ENCODE measurements at regions not wholly inside any gene's neighbourhood (a gene's known extent, or its start where the extent isn't known, plus 50 kb on each side); places are given as distances from the start of the nearest gene placed in this dataset.
"Not testable (repeated sequence)": the region's sequence is repeated elsewhere in the genome, so short reads cannot be mapped to it uniquely, and the experiment has no call there.

DNA sequence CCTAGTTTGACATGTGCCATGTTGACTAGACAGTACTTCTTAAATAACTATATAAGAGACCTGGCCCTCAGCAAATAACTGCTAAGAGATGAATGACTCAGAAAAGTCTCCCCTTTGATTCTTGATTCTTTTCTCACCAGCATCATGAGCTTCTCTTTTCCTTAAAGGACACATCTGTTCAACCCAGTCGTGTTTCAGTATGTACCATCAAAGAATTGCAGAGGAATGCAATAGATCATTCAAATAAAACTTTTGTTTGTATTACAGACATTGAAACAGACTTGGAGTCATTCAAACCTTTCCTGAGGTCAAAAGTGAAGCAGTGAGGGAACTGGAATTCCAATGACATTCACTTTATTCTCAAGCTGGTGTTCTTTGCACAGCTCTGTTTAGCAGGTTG, 598.3 kb upstream of the GHITM start:
- Histone ChIP-seq H3K4me1 (no peaks in the 10 kb centered on the region), H3K27me3 (no peaks in the 10 kb centered on the region), H3K9me3 (no peaks in the 10 kb centered on the region), H3K36me3 (no peaks in the 10 kb centered on the region), H3K4me3 (no peak overlapping the region), H3K27ac (no peak overlapping the region)
- no peak for TF ChIP-seq POLR2A (IDR thresholded peaks at IDR 0.05)
- TF ChIP-seq, protein P1, sequence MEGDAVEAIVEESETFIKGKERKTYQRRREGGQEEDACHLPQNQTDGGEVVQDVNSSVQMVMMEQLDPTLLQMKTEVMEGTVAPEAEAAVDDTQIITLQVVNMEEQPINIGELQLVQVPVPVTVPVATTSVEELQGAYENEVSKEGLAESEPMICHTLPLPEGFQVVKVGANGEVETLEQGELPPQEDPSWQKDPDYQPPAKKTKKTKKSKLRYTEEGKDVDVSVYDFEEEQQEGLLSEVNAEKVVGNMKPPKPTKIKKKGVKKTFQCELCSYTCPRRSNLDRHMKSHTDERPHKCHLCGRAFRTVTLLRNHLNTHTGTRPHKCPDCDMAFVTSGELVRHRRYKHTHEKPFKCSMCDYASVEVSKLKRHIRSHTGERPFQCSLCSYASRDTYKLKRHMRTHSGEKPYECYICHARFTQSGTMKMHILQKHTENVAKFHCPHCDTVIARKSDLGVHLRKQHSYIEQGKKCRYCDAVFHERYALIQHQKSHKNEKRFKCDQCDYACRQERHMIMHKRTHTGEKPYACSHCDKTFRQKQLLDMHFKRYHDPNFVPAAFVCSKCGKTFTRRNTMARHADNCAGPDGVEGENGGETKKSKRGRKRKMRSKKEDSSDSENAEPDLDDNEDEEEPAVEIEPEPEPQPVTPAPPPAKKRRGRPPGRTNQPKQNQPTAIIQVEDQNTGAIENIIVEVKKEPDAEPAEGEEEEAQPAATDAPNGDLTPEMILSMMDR (IDR thresholded peaks at IDR 0.05), result no peak
- intact Hi-C loops (cut with DNase I; ENCODE audit: low total_unique reads), result no loop called here
- DNase-seq, result no peak

DNA sequence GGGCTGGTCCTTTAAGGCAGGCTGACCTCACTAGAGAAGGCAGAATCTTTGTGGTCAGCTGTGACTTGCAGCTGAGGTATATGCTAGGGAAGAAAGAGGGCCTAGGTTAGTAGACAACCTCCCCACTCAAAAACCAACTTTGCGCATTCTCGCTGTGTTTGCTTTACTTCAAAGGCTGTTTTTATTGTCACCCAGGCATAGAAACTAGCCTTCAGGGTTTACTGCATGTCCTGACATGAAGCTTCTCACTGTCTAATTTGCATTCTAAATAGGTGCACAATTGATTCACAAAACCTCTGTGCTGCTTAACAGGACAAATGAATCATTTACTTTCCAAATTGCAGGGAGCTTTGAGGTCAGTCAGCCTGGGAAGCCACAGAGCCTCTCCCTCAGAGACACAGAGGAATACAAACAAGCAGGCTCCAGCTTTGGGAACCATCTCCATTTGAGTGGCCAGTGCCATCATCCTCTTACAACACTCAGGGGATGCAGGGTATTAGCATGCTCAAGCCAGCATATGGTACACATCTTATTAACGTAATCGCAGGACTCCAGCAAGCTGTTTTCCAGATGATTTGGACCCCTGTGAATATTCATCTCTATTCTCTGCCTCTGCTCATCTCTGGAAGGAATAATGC, 596.4 kb upstream of the GHITM start:
- no peaks in the 10 kb centered on the region for H3K9me3 ChIP-seq
- H3K36me3 ChIP-seq, result no peaks in the 10 kb centered on the region
- DNase-seq, result no peak
- intact Hi-C loops (cut with DNase I; ENCODE audit: low total_unique reads), result no loop called here
- no peaks in the 10 kb centered on the region for H3K4me1 ChIP-seq
- no peak overlapping the region for H3K4me3 ChIP-seq
- H3K27me3 ChIP-seq, result no peaks in the 10 kb centered on the region
- TF ChIP-seq POLR2A (IDR thresholded peaks at IDR 0.05), result no peak
- TF ChIP-seq, protein P1 (IDR thresholded peaks at IDR 0.05), result no peak
- no peak overlapping the region for H3K27ac ChIP-seq

DNA sequence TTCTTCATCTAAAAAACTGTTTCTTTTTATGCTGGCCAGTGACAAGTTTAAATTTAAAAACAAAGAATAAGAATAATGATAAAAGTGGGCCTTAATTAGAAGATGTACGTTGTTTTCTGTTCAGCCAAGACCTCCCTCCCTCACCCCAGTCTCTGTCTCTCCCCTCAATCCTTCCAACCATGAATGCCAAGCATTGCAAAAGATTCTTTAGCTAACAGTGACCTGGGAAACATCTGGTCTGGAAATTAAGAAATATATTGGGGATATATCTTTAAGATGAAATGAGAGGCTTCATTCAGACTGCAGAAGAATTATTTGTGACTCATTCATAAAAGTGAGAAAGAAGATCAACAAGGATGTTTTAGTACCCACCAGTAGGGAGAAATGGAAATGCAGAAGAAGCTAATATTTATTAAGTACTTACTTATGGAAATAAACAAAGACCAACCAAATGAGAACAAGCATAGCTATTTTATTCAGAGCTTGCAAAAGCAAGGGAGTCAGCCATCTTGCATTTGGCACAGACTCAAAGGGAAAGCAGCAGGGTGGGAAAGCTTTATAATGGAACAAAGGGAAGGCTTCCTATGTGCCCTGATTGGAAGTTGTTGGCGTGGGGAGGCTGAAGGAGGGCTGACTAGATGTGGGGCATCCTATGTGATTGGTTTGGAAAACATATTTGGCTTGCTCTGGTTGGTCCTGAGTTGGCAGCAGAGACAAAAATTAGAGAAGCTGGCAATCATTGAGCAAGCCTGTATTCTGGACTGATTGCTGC, 595.4 kb upstream of the GHITM start:
- H3K4me3 ChIP-seq, result no peak overlapping the region
- H3K9me3 ChIP-seq, result no peaks in the 10 kb centered on the region
- H3K27ac ChIP-seq, result no peak overlapping the region
- no peaks in the 10 kb centered on the region for H3K27me3 ChIP-seq
- no peaks in the 10 kb centered on the region for H3K36me3 ChIP-seq
- intact Hi-C loops (cut with DNase I; ENCODE audit: low total_unique reads), result no loop called here
- H3K4me1 ChIP-seq, result no peaks in the 10 kb centered on the region
- no peak for TF ChIP-seq POLR2A (IDR thresholded peaks at IDR 0.05)
- TF ChIP-seq, protein P1 (IDR thresholded peaks at IDR 0.05), result no peak
- DNase-seq, result no peak

DNA sequence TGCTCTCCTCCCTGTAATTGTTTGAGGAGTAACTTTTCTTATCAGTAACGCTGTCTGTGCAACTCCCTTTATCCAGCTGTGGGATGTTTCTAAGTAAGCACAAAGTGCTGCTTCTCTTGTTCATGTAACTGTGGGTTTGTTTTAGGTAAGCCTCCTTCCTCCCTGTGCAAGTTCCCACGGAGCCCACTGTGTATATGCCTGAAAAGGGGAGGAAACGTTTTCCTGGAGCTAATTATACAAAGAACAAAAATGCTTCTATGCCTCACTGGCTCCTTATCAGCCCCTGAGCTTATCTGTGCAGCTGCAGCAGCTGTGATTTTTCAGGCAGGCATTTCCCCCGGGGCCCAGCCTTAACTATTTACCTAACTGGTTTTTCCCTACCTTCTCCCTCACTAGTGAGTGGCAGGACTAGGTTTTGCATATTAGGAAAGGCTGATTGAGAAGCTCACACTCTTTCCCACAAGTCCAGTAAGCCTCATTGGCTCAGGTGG, 593.4 kb upstream of the GHITM start:
- Histone ChIP-seq H3K4me1 (no peaks in the 10 kb centered on the region), H3K4me3 (no peak overlapping the region), H3K27me3 (no peaks in the 10 kb centered on the region), H3K36me3 (no peaks in the 10 kb centered on the region), H3K27ac (no peak overlapping the region), H3K9me3 (no peaks in the 10 kb centered on the region)
- no peak for DNase-seq
- TF ChIP-seq POLR2A (IDR thresholded peaks at IDR 0.05), result no peak
- TF ChIP-seq, protein P1 (IDR thresholded peaks at IDR 0.05), result no peak
- intact Hi-C loops (cut with DNase I; ENCODE audit: low total_unique reads), result no loop called here

DNA sequence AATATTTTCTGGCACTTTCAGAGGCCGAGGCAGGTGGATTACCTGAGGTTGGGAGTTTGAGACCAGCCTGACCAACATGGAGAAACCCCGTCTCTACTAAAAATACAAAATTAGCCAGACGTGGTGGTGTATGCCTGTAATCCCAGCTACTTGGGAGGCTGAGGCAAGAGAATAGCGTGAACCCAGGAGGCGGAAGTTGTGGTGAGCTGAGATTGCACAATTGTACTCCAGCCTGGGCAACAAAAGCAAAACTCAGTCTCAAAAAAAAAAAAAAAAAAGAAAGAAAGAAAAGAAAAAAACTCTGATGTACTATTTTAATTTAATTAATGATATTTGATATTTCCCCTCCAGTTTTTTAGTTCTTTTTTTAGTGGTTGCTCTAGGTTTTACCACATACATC, 588.1 kb upstream of the GHITM start:
- H3K36me3 ChIP-seq; H3K27me3 ChIP-seq; intact Hi-C loops (cut with DNase I; ENCODE audit: low total_unique reads); H3K4me1 ChIP-seq; H3K27ac ChIP-seq; DNase-seq; H3K9me3 ChIP-seq; H3K4me3 ChIP-seq: not testable (repeated sequence)

Measured in uterus (tissue), 3 donors.